Glomerular visceral epithelial cell (primary cell): ENCODE measurements at regions not wholly inside any gene's neighbourhood (a gene's known extent, or its start where the extent isn't known, plus 50 kb on each side); places are given as distances from the start of the nearest gene placed in this dataset.
A peak's percentile ranks its signal among the peaks of the same experiment; 100 is the strongest.

Experiments used
- DNase-seq: peaks from one replicate; pipeline ENCODE4 v3.0.0-alpha.2; 2016; ENCODE audit errors: extremely low spot score

- peak; percentile 27 for DNase-seq
These were observed 391.1 kb downstream of the LRIG3 start for GRCh38 chr12:58529114-58529665.

- DNase-seq = peak; percentile 84
These were observed 390.2 kb downstream of the LRIG3 start for GRCh38 chr12:58529897-58530741.

GRCh38 chr12:58530742-58531062 lies 389.6 kb downstream of the LRIG3 start:
- peak; percentile 38 for DNase-seq

GRCh38 chr12:58532855-58533608 lies 387.3 kb downstream of the LRIG3 start:
- no peak for DNase-seq

- DNase-seq = no peak
These were observed 386.7 kb downstream of the LRIG3 start for GRCh38 chr12:58533652-58534051.

GRCh38 chr12:58537278-58537677 lies 383.0 kb downstream of the LRIG3 start:
- peak; percentile 31 for DNase-seq

- no peak for DNase-seq
These were observed 381.0 kb downstream of the LRIG3 start for GRCh38 chr12:58539295-58539694.

GRCh38 chr12:58540480-58541299 lies 379.6 kb downstream of the LRIG3 start:
- peak; percentile 77 for DNase-seq

GRCh38 chr12:58541300-58541690 lies 379.0 kb downstream of the LRIG3 start:
- peak; percentile 21 for DNase-seq

- DNase-seq = no peak
These were observed 376.0 kb downstream of the LRIG3 start for GRCh38 chr12:58544281-58544680.

GRCh38 chr12:58547217-58547616 lies 373.1 kb downstream of the LRIG3 start:
- no peak for DNase-seq

GRCh38 chr12:58548801-58549200 lies 371.5 kb downstream of the LRIG3 start:
- no peak for DNase-seq

- no peak for DNase-seq
These were observed 365.7 kb downstream of the LRIG3 start for GRCh38 chr12:58554522-58555157.

- no peak for DNase-seq
These were observed 363.1 kb downstream of the LRIG3 start for GRCh38 chr12:58557171-58557570.

- no peak for DNase-seq
These were observed 362.6 kb downstream of the LRIG3 start for GRCh38 chr12:58557661-58558060.

GRCh38 chr12:58563621-58564020 lies 356.7 kb downstream of the LRIG3 start:
- DNase-seq = no peak

- DNase-seq = no peak
These were observed 355.6 kb downstream of the LRIG3 start for GRCh38 chr12:58564721-58565120.

GRCh38 chr12:58566599-58566998 lies 353.7 kb downstream of the LRIG3 start:
- DNase-seq = no peak

GRCh38 chr12:58567189-58567588 lies 353.1 kb downstream of the LRIG3 start:
- DNase-seq = no peak

GRCh38 chr12:58570411-58570810 lies 349.9 kb downstream of the LRIG3 start:
- DNase-seq = no peak

- DNase-seq = peak; percentile 9
These were observed 345.0 kb downstream of the LRIG3 start for GRCh38 chr12:58575256-58575655.

- no peak for DNase-seq
These were observed 344.2 kb downstream of the LRIG3 start for GRCh38 chr12:58576081-58576480.
